ENCODE measurements at regions not wholly inside any gene's neighbourhood (a gene's known extent, or its start where the extent isn't known, plus 50 kb on each side); places are given as distances from the start of the nearest gene placed in this dataset.

- Histone ChIP-seq H3K27ac (no peak overlapping the region), H3K36me3 (no peaks in the 10 kb centered on the region), H3K9me3 (ENCODE audit: severe bottlenecking) (no peaks in the 10 kb centered on the region), H3K27me3 (ENCODE audit: insufficient read depth, low read depth, severe bottlenecking) (peaks cover 18% of the 10 kb centered on the region), H3K4me3 (ENCODE audit: low read depth, low read length) (no peak overlapping the region)
- DNase-seq = no peak
- no peak for TF ChIP-seq CTCF (IDR thresholded peaks at IDR 0.05; ENCODE audit: low read depth, low read length)
These were observed 410.2 kb upstream of the GOT2 start for GRCh38 chr16:59144326-59144725.

GRCh38 chr16:59126486-59126885, 392.4 kb upstream of the GOT2 start:
- Histone ChIP-seq H3K27ac (no peak overlapping the region), H3K36me3 (no peaks in the 10 kb centered on the region), H3K4me3 (ENCODE audit: low read depth, low read length) (no peak overlapping the region), H3K27me3 (ENCODE audit: insufficient read depth, low read depth, severe bottlenecking) (peaks cover 13% of the 10 kb centered on the region), H3K9me3 (ENCODE audit: severe bottlenecking) (no peaks in the 10 kb centered on the region)
- DNase-seq = no peak
- TF ChIP-seq CTCF (IDR thresholded peaks at IDR 0.05; ENCODE audit: low read depth, low read length) = no peak

GRCh38 chr16:59124056-59124455, 389.9 kb upstream of the GOT2 start:
- Histone ChIP-seq H3K36me3 (no peaks in the 10 kb centered on the region), H3K27me3 (ENCODE audit: insufficient read depth, low read depth, severe bottlenecking) (peaks cover 10% of the 10 kb centered on the region), H3K4me3 (ENCODE audit: low read depth, low read length) (no peak overlapping the region), H3K9me3 (ENCODE audit: severe bottlenecking) (no peaks in the 10 kb centered on the region), H3K27ac (no peak overlapping the region)
- no peak for TF ChIP-seq CTCF (IDR thresholded peaks at IDR 0.05; ENCODE audit: low read depth, low read length)
- DNase-seq = no peak

DNA sequence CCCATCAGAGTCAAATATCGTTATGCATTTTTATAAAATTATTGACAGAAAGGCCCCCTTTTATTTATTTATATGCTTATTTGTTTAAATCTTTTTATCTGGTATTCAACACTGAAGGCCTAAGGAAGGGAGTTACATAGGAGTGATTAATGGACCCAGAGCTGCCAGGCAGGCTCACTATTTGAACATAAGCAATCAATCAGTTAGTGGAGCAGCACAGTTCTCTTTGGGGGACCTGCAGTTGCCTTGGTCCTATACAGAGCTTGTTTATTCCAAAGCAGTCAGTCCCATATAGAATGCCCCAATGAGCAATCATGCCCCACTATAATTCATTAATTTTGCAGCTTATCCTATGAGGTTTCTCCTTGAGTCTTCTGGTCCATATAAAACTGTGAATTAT, 389.4 kb upstream of the GOT2 start:
- Histone ChIP-seq H3K27ac (no peak overlapping the region), H3K36me3 (no peaks in the 10 kb centered on the region), H3K27me3 (ENCODE audit: insufficient read depth, low read depth, severe bottlenecking) (peaks cover 8% of the 10 kb centered on the region), H3K4me3 (ENCODE audit: low read depth, low read length) (no peak overlapping the region), H3K9me3 (ENCODE audit: severe bottlenecking) (no peaks in the 10 kb centered on the region)
- DNase-seq = no peak
- TF ChIP-seq CTCF (IDR thresholded peaks at IDR 0.05; ENCODE audit: low read depth, low read length) = no peak

DNA sequence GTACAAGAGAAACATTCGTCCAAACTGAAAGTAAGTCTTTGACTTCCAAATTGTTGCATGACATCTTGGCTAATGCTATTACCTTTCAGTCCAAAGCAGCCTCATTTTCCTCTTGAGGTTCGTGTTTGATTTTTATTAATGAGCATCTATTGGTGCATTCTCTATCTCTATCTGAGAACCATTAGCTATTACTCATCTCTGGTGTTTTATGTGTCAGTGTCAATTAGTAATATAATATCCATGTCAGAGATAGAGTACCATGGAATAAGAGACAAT, 388.1 kb upstream of the GOT2 start:
- DNase-seq = no peak
- Histone ChIP-seq H3K4me3 (ENCODE audit: low read depth, low read length) (no peak overlapping the region), H3K36me3 (no peaks in the 10 kb centered on the region), H3K27me3 (ENCODE audit: insufficient read depth, low read depth, severe bottlenecking) (peaks cover 3% of the 10 kb centered on the region), H3K9me3 (ENCODE audit: severe bottlenecking) (no peaks in the 10 kb centered on the region), H3K27ac (no peak overlapping the region)
- TF ChIP-seq CTCF (IDR thresholded peaks at IDR 0.05; ENCODE audit: low read depth, low read length) = no peak

- no peak for TF ChIP-seq CTCF (IDR thresholded peaks at IDR 0.05; ENCODE audit: low read depth, low read length)
- Histone ChIP-seq H3K36me3 (no peaks in the 10 kb centered on the region), H3K27ac (no peak overlapping the region), H3K9me3 (ENCODE audit: severe bottlenecking) (no peaks in the 10 kb centered on the region), H3K27me3 (ENCODE audit: insufficient read depth, low read depth, severe bottlenecking) (peaks cover 3% of the 10 kb centered on the region), H3K4me3 (ENCODE audit: low read depth, low read length) (no peak overlapping the region)
- no peak for DNase-seq
These were observed 387.5 kb upstream of the GOT2 start for GRCh38 chr16:59121411-59122261.

Data from WERI-Rb-1 (cell line).